GM12891 (cell line): ENCODE measurements at regions not wholly inside any gene's neighbourhood (a gene's known extent, or its start where the extent isn't known, plus 50 kb on each side); places are given as distances from the start of the nearest gene placed in this dataset.

Source experiments
- POLR2A ChIP-seq: IDR thresholded peaks from 2 replicates; pipeline ENCODE4 v1.6.1; 2011; ENCODE audit warnings: low read depth, low read length, control low read depth
- POLR2AphosphoS5 ChIP-seq: IDR thresholded peaks from 2 replicates; pipeline ENCODE4 v1.6.1; 2011; ENCODE audit warnings: low read depth, low read length, control low read depth
- TAF1 ChIP-seq: IDR thresholded peaks from 2 replicates; pipeline ENCODE4 v1.6.1; 2011; ENCODE audit warnings: low read depth, low read length, control low read depth

DNA sequence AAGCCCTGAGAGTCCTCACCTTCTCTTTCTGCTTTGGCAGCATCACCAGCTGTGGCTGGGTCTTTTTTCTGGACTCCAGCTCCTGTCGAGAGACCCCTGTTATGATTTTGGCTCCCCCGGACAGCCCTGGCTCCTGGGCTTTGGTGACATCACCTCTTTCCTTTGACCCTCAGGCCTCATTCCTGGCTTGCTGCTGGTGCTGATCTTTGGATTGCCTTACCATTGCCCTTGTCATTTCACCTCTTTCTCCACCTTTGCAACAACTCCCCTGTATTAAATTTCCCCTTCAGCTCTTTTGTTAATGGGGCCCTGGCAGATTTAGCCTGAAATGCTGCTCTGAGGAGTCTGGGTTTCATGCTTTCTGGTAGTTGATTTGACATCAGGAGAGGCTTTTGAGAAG is 322.8 kb downstream of the ZSWIM6 start:
- TF ChIP-seq POLR2A (no peak), POLR2AphosphoS5 (no peak), TAF1 (no peak)
